ENCODE measurements at regions not wholly inside any gene's neighbourhood (a gene's known extent, or its start where the extent isn't known, plus 50 kb on each side); places are given as distances from the start of the nearest gene placed in this dataset.

DNA sequence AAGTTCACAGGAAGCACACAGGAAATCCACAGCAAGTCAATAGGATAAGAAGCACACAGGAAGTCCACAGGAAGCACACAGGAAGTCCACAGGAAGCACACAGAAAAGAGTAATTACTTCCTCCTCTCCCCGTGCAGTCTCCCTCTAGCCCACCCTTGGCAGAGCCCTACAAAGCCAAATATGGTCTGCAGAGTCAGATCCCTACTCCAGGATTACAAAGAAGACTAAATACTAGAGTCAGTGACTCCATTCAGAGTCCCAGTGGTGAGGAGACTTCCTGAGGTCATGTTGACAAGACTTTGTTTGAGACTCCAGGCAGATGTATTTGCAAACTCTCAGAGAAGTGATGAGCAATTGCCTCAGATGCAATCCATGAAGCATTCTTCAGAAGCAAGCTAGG, 398.6 kb upstream of the AUTS2 start:
- TF ChIP-seq, protein P1, sequence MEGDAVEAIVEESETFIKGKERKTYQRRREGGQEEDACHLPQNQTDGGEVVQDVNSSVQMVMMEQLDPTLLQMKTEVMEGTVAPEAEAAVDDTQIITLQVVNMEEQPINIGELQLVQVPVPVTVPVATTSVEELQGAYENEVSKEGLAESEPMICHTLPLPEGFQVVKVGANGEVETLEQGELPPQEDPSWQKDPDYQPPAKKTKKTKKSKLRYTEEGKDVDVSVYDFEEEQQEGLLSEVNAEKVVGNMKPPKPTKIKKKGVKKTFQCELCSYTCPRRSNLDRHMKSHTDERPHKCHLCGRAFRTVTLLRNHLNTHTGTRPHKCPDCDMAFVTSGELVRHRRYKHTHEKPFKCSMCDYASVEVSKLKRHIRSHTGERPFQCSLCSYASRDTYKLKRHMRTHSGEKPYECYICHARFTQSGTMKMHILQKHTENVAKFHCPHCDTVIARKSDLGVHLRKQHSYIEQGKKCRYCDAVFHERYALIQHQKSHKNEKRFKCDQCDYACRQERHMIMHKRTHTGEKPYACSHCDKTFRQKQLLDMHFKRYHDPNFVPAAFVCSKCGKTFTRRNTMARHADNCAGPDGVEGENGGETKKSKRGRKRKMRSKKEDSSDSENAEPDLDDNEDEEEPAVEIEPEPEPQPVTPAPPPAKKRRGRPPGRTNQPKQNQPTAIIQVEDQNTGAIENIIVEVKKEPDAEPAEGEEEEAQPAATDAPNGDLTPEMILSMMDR (IDR thresholded peaks at IDR 0.05), result no peak
- no peak for TF ChIP-seq POLR2A (IDR thresholded peaks at IDR 0.05)
